SU-DHL-6 (cell line): ENCODE measurements at regions not wholly inside any gene's neighbourhood (a gene's known extent, or its start where the extent isn't known, plus 50 kb on each side); places are given as distances from the start of the nearest gene placed in this dataset.

Source experiments
- H2AFZ ChIP-seq: fragments of 200-600 bp; sonication (generic); 2 replicates; pipeline ENCODE4 v1.6.1; 2014; ENCODE audit warnings: low read depth, mild to moderate bottlenecking, moderate library complexity, mixed read lengths, antibody characterized with exemption, low read length; ENCODE audit not compliant: severe bottlenecking
- H3F3A ChIP-seq: fragments of 200-600 bp; shearing (Covaris generic); 2 replicates; pipeline ENCODE4 v1.6.0; 2016; ENCODE audit warnings: antibody characterized with exemption, mild to moderate bottlenecking; ENCODE audit not compliant: insufficient read depth
- H3K27ac ChIP-seq: fragments of 200-600 bp; sonication (generic); 2 replicates; pipeline ENCODE4 v1.5.1; 2016; ENCODE audit warnings: low read depth, mild to moderate bottlenecking, low read length, moderate library complexity, mixed read lengths
- H3K27me3 ChIP-seq: fragments of 200-600 bp; sonication (generic), shearing (Covaris generic); 2 replicates; pipeline ENCODE4 v1.6.0; 2014; ENCODE audit warnings: mild to moderate bottlenecking, low read length
- H3K36me3 ChIP-seq: fragments of 200-600 bp; sonication (generic); 2 replicates; pipeline ENCODE4 v1.6.1; 2014; ENCODE audit warnings: mild to moderate bottlenecking, low read length, mixed read lengths
- H3K4me2 ChIP-seq: fragments of 300-600, 200-600 bp; shearing (Covaris generic), sonication (generic); 2 replicates; pipeline ENCODE4 v1.6.0; 2014; ENCODE audit warnings: low read length, low read depth, mild to moderate bottlenecking; ENCODE audit not compliant: poor library complexity, severe bottlenecking
- H3K4me3 ChIP-seq: fragments of 200-600 bp; sonication (generic); 2 replicates; pipeline ENCODE4 v1.5.1; 2014; ENCODE audit warnings: antibody characterized with exemption, low read length, mild to moderate bottlenecking, mixed read lengths; ENCODE audit not compliant: insufficient read depth, poor library complexity, severe bottlenecking
- H3K79me2 ChIP-seq: fragments of 200-600 bp; sonication (generic); 2 replicates; pipeline ENCODE4 v1.6.1; 2014; ENCODE audit warnings: mild to moderate bottlenecking, low read length, moderate library complexity; ENCODE audit not compliant: insufficient read depth
- H3K9ac ChIP-seq: fragments of 200-600 bp; sonication (generic); 2 replicates; pipeline ENCODE4 v1.7.0; 2014; ENCODE audit warnings: mild to moderate bottlenecking, low read length
- H3K9me2 ChIP-seq: fragments of 200-600 bp; sonication (generic); replicated peaks from 2 replicates; pipeline ENCODE4 v1.6.1; 2014; ENCODE audit warnings: low read length; ENCODE audit not compliant: insufficient read depth
- H3K9me3 ChIP-seq: fragments of 200-600 bp; sonication (generic); 2 replicates; pipeline ENCODE4 v1.6.1; 2014; ENCODE audit warnings: low read length, mixed read lengths; ENCODE audit not compliant: insufficient read depth
- H4K20me1 ChIP-seq: fragments of 200-600 bp; sonication (generic); 2 replicates; pipeline ENCODE4 v1.6.1; 2014; ENCODE audit warnings: low read depth, mild to moderate bottlenecking, antibody characterized with exemption, low read length, moderate library complexity, mixed read lengths
- EZH2phosphoT487 ChIP-seq: fragments of 200-600 bp; sonication (generic), shearing (Covaris generic); conservative IDR thresholded peaks from 2 replicates; pipeline ENCODE4 v1.6.1; 2018; ENCODE audit warnings: mild to moderate bottlenecking, antibody characterized with exemption, low read length, moderate library complexity, mixed read lengths
- TF ChIP-seq, protein P1 (sequence below): fragments of 200-600 bp; sonication (generic); IDR thresholded peaks from one replicate; pipeline ENCODE4 v1.5.1; 2017; ENCODE audit warnings: antibody characterized with exemption, mild to moderate bottlenecking, low read length, moderate library complexity; ENCODE audit not compliant: insufficient read depth, poor library complexity, severe bottlenecking

DNA sequence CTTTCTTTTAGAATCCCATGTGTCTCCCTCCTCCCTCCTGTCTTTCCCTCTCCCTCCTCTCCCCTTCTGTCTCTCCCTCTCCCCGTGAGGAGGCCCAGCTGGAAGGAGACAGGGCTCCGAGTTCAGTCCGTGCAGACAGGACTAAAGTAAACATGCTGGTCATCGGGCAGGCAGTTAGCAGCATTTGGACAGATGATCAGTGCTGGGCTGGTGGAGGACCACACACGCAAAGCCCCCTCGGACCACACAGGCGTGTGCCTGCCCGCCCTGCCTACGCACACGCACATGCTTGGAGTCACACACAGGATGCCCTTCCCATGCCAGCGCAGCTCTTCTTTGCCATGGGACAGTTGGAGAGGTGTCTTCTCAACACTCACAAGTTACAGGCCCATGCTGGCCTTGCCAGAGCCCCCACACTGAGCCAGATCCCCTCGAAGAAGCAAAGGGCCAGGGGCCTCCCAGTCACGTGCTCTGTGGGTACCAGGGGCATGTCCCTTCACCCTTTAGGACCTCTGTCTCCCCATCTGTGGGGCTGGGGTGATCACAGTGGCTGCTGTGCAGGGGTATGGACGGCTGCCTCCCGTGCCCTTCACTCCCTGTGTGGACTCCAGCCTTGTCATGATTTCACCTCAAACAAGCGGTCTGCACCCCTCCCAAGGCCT, 215.7 kb upstream of the FOXF1 start:
- Histone ChIP-seq H3K27ac (no peak overlapping the region), H3K4me3 (no peak overlapping the region), H3K4me2 (no peak overlapping the region), H4K20me1 (no peaks in the 10 kb centered on the region), H3K36me3 (no peaks in the 10 kb centered on the region), H3F3A (no peaks in the 10 kb centered on the region), H3K79me2 (no peaks in the 10 kb centered on the region), H3K9me2 (no peaks in the 10 kb centered on the region), H3K27me3 (no peaks in the 10 kb centered on the region), H3K9me3 (no peaks in the 10 kb centered on the region), H2AFZ (no peak overlapping the region), H3K9ac (no peak overlapping the region)
- no peak for TF ChIP-seq EZH2phosphoT487
- TF ChIP-seq, protein P1, sequence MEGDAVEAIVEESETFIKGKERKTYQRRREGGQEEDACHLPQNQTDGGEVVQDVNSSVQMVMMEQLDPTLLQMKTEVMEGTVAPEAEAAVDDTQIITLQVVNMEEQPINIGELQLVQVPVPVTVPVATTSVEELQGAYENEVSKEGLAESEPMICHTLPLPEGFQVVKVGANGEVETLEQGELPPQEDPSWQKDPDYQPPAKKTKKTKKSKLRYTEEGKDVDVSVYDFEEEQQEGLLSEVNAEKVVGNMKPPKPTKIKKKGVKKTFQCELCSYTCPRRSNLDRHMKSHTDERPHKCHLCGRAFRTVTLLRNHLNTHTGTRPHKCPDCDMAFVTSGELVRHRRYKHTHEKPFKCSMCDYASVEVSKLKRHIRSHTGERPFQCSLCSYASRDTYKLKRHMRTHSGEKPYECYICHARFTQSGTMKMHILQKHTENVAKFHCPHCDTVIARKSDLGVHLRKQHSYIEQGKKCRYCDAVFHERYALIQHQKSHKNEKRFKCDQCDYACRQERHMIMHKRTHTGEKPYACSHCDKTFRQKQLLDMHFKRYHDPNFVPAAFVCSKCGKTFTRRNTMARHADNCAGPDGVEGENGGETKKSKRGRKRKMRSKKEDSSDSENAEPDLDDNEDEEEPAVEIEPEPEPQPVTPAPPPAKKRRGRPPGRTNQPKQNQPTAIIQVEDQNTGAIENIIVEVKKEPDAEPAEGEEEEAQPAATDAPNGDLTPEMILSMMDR = no peak

DNA sequence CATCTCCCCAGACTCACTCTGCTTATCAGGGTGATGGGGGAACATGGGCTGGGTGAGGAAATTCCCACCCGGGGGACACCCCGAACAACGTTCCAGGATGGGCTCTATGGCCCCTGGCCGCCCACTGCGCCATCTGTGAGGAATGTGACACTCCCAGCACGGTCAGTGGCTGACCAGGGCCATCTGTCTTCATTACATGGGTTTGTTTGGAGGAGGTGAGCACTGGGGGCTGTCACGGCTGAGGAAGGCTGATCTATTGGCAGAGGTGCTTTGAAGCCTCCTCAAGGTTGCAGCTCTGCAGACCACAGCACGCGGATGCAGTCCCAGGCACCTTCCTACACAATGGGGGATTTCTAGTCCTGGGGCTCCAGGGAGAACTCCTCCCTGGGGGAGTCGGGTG, 214.1 kb upstream of the FOXF1 start:
- no peak for TF ChIP-seq EZH2phosphoT487

DNA sequence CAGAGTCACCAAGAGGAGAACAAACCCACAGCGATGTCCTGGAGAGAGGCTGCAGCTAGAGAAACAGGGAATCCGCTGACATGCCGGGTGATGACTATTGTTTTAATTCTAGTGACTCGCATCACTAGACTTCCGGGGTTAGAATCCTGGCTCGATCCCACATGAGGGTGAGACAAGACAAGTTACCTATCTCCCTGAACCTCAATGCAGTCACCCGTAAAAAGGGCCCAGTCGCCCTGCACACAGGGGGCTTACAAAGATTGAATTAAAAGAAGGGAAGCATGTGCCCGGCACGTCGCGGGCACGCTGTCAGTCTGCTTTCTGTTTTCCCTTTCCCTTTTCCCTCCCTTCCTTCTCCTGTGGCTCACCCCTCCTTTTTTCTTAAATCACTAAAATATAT, 212.9 kb upstream of the FOXF1 start:
- Histone ChIP-seq H3K27me3 (no peaks in the 10 kb centered on the region), H3K9me3 (no peaks in the 10 kb centered on the region), H3K27ac (no peak overlapping the region), H3F3A (no peaks in the 10 kb centered on the region), H4K20me1 (no peaks in the 10 kb centered on the region), H3K36me3 (no peaks in the 10 kb centered on the region), H3K9ac (no peak overlapping the region), H3K4me2 (no peak overlapping the region), H3K9me2 (no peaks in the 10 kb centered on the region), H3K79me2 (no peaks in the 10 kb centered on the region), H2AFZ (no peak overlapping the region), H3K4me3 (no peak overlapping the region)
- TF ChIP-seq, protein P1 = no peak
- TF ChIP-seq EZH2phosphoT487 = no peak

More for the DNA sequence above, 214.1 kb upstream of the FOXF1 start:
- Histone ChIP-seq H3K4me3 (no peak overlapping the region), H3K36me3 (no peaks in the 10 kb centered on the region), H3K27me3 (no peaks in the 10 kb centered on the region), H3K27ac (no peak overlapping the region), H3K9me2 (no peaks in the 10 kb centered on the region), H3K9ac (no peak overlapping the region), H3F3A (no peaks in the 10 kb centered on the region), H3K9me3 (no peaks in the 10 kb centered on the region), H3K79me2 (no peaks in the 10 kb centered on the region), H3K4me2 (no peak overlapping the region), H4K20me1 (no peaks in the 10 kb centered on the region), H2AFZ (no peak overlapping the region)

DNA sequence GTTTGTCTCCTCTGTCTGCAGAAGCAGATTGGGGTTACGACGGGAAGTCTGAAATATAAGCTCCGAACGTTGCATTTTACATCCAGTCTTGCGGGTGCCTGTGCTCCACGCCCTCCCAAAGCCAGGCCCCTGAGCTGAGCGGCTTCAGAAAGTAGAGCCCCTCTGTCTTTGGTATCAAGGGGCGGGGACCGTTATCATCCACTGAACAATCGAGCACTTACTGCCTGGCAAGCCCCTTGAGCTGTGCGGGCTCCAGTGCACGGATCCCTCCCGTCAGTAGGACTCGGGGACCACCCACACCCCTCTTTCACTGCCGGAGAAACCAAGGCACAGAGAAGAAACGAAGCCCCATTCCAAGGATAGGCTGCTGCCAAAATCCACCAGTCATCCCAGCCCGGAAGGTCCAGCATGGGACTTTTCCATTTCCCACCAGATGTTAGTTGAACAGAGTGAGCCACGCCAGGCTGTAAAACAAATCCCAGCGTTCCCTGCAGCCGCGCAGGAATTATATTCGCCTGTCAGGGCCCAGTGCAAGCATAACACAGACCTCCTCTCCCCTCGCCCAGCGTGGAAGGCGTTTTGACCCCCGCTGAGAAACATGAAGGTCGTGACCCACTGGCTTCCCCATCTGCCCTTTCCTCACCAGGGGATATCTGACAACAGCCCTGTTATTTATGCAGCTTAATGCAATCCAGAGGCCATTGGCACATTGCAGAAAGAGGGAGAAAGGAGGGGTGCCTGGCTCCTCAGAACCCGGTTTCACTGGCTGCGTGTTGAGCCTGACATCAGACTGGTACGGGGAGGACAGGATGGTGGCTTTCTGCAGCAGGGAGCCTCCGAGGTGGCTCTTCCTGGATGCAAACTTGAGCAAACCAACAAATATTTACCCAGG, 212.2 kb upstream of the FOXF1 start:
- H3F3A ChIP-seq = no peaks in the 10 kb centered on the region
- H2AFZ ChIP-seq = no peak overlapping the region
- no peaks in the 10 kb centered on the region for H4K20me1 ChIP-seq
- TF ChIP-seq, protein P1 = no peak
- no peak for TF ChIP-seq EZH2phosphoT487
- H3K27ac ChIP-seq = no peak overlapping the region
- H3K9me2 ChIP-seq = no peaks in the 10 kb centered on the region
- H3K4me3 ChIP-seq = no peak overlapping the region
- no peaks in the 10 kb centered on the region for H3K36me3 ChIP-seq
- no peaks in the 10 kb centered on the region for H3K27me3 ChIP-seq
- H3K9me3 ChIP-seq = no peaks in the 10 kb centered on the region
- no peaks in the 10 kb centered on the region for H3K79me2 ChIP-seq
- no peak overlapping the region for H3K4me2 ChIP-seq
- H3K9ac ChIP-seq = no peak overlapping the region
